OCI-LY3 (cell line): ENCODE measurements at regions not wholly inside any gene's neighbourhood (a gene's known extent, or its start where the extent isn't known, plus 50 kb on each side); places are given as distances from the start of the nearest gene placed in this dataset.

Experiments used
- H2AFZ ChIP-seq: fragments of 200-600, 300-600 bp; shearing (Covaris generic); 2 replicates; pipeline ENCODE4 v1.6.0; 2014; ENCODE audit warnings: antibody characterized with exemption, low read depth, low read length
- H3K27ac ChIP-seq: fragments of 200-600, 300-600 bp; sonication (generic); 2 replicates; pipeline ENCODE4 v1.5.1; 2014; ENCODE audit warnings: mild to moderate bottlenecking, low read length, moderate library complexity, mixed read lengths
- H3K27me3 ChIP-seq: fragments of 200-600, 300-600 bp; sonication (generic); 2 replicates; pipeline ENCODE4 v1.6.1; 2014; ENCODE audit warnings: low read depth, low read length, mixed read lengths
- H3K36me3 ChIP-seq: fragments of 200-600, 300-600 bp; sonication (generic); replicated peaks from 2 replicates; pipeline ENCODE3; 2014; ENCODE audit warnings: low read depth, low read length, mixed read lengths
- H3K4me1 ChIP-seq: fragments of 300-600, 200-600 bp; sonication (generic); 2 replicates; pipeline ENCODE4 v1.6.1; 2014; ENCODE audit warnings: low read length, mixed read lengths
- H3K4me2 ChIP-seq: fragments of 200-600, 300-600 bp; sonication (generic); 2 replicates; pipeline ENCODE4 v1.6.1; 2014; ENCODE audit warnings: low read length, mixed read lengths
- H3K4me3 ChIP-seq: fragments of 300-600, 200-600 bp; sonication (generic); 2 replicates; pipeline ENCODE4 v1.5.1; 2014; ENCODE audit warnings: antibody characterized with exemption, mild to moderate bottlenecking, low read length, moderate library complexity
- H3K79me2 ChIP-seq: fragments of 300-600, 200-600 bp; shearing (Covaris generic); 2 replicates; pipeline ENCODE4 v1.6.1; 2014; ENCODE audit warnings: mild to moderate bottlenecking, low read length, mixed read lengths
- H3K9ac ChIP-seq: fragments of 300-600, 200-600 bp; shearing (Covaris generic); 2 replicates; pipeline ENCODE4 v1.6.0; 2014; ENCODE audit warnings: mild to moderate bottlenecking, low read length, moderate library complexity
- H3K9me3 ChIP-seq: fragments of 200-600, 300-600 bp; shearing (Covaris generic); 2 replicates; pipeline ENCODE4 v1.6.1; 2014; ENCODE audit warnings: low read length, mixed read lengths; ENCODE audit not compliant: insufficient read depth
- H4K20me1 ChIP-seq: fragments of 200-600, 300-600 bp; sonication (generic); 2 replicates; pipeline ENCODE4 v1.6.1; 2016; ENCODE audit warnings: low read length, mixed read lengths; ENCODE audit not compliant: insufficient read depth
- CTCF ChIP-seq: fragments of 200-600, 300-600 bp; sonication (generic); IDR thresholded peaks from 2 replicates; pipeline ENCODE4 v1.5.1; 2014; ENCODE audit warnings: antibody characterized with exemption, low read length, low read depth
- EZH2phosphoT487 ChIP-seq: fragments of 200-600 bp; shearing (Covaris generic); IDR thresholded peaks from 2 replicates; pipeline ENCODE4 v1.6.1; 2018; ENCODE audit warnings: antibody characterized with exemption, mixed run types, low read depth

GRCh38 chr5:152499814-152500535, 94.9 kb upstream of the NMUR2 start:
- no peaks in the 10 kb centered on the region for H3K4me1 ChIP-seq
- H3K4me3 ChIP-seq = no peak overlapping the region
- TF ChIP-seq CTCF (no peak), EZH2phosphoT487 (no peak)
- no peaks in the 10 kb centered on the region for H3K36me3 ChIP-seq
- H3K9ac ChIP-seq = no peak overlapping the region
- H3K9me3 ChIP-seq = no peaks in the 10 kb centered on the region
- H3K27me3 ChIP-seq = no peaks in the 10 kb centered on the region
- no peak overlapping the region for H3K27ac ChIP-seq
- no peaks in the 10 kb centered on the region for H3K79me2 ChIP-seq
- no peak overlapping the region for H2AFZ ChIP-seq
- no peaks in the 10 kb centered on the region for H4K20me1 ChIP-seq
- H3K4me2 ChIP-seq = no peak overlapping the region

- Histone ChIP-seq H3K9ac (no peak overlapping the region), H3K27ac (no peak overlapping the region), H3K79me2 (no peaks in the 10 kb centered on the region), H3K27me3 (no peaks in the 10 kb centered on the region), H3K9me3 (no peaks in the 10 kb centered on the region), H3K4me2 (no peak overlapping the region), H2AFZ (no peak overlapping the region), H3K4me3 (no peak overlapping the region), H4K20me1 (no peaks in the 10 kb centered on the region), H3K4me1 (no peaks in the 10 kb centered on the region), H3K36me3 (no peaks in the 10 kb centered on the region)
- TF ChIP-seq CTCF (no peak), EZH2phosphoT487 (no peak)
These were observed 96.2 kb upstream of the NMUR2 start for GRCh38 chr5:152501294-152501693.

GRCh38 chr5:152503206-152503605, 98.1 kb upstream of the NMUR2 start:
- no peaks in the 10 kb centered on the region for H3K9me3 ChIP-seq
- H3K4me3 ChIP-seq = no peak overlapping the region
- H3K4me2 ChIP-seq = no peak overlapping the region
- H3K27ac ChIP-seq = no peak overlapping the region
- no peak overlapping the region for H2AFZ ChIP-seq
- no peaks in the 10 kb centered on the region for H3K36me3 ChIP-seq
- no peak for TF ChIP-seq CTCF
- no peak for TF ChIP-seq EZH2phosphoT487
- no peaks in the 10 kb centered on the region for H3K79me2 ChIP-seq
- H3K9ac ChIP-seq = no peak overlapping the region
- no peaks in the 10 kb centered on the region for H3K27me3 ChIP-seq
- no peaks in the 10 kb centered on the region for H4K20me1 ChIP-seq
- H3K4me1 ChIP-seq = no peaks in the 10 kb centered on the region

- Histone ChIP-seq H3K36me3 (no peaks in the 10 kb centered on the region), H3K4me2 (peak overlapping the region; percentile 53), H3K9me3 (no peaks in the 10 kb centered on the region), H3K27ac (no peak overlapping the region), H3K79me2 (no peaks in the 10 kb centered on the region), H3K9ac (no peak overlapping the region), H2AFZ (0 out of 2 replicates have a peak overlapping the region, but pooled peaks have one; percentile 30), H3K4me3 (no peak overlapping the region), H3K4me1 (no peaks in the 10 kb centered on the region), H3K27me3 (no peaks in the 10 kb centered on the region), H4K20me1 (no peaks in the 10 kb centered on the region)
- TF ChIP-seq CTCF = peak; percentile 63
- no peak for TF ChIP-seq EZH2phosphoT487
These were observed 100.5 kb upstream of the NMUR2 start for GRCh38 chr5:152505442-152506042.
